NCI-H1105 treated with DMSO at 0.1 percent for 48 hours (cell line): ENCODE measurements at regions not wholly inside any gene's neighbourhood (a gene's known extent, or its start where the extent isn't known, plus 50 kb on each side); places are given as distances from the start of the nearest gene placed in this dataset.
"Not testable (repeated sequence)": the region's sequence is repeated elsewhere in the genome, so short reads cannot be mapped to it uniquely, and the experiment has no call there.

ENCODE experiments used
- DNase-seq: peaks from one replicate; lab custom pipeline; 2025; lab: John Stamatoyannopoulos, UW

GRCh38 chr4:24208691-24209090, 318.8 kb upstream of the PPARGC1A start:
- DNase-seq, result no peak

GRCh38 chr4:24204708-24205107, 314.9 kb upstream of the PPARGC1A start:
- DNase-seq, result not testable (repeated sequence)

GRCh38 chr4:24203926-24204325, 314.1 kb upstream of the PPARGC1A start:
- no peak for DNase-seq

- DNase-seq, result no peak
Measured at GRCh38 chr4:24202579-24202978, 312.7 kb upstream of the PPARGC1A start.

GRCh38 chr4:24197955-24198354, 308.1 kb upstream of the PPARGC1A start:
- DNase-seq, result no peak

GRCh38 chr4:24196785-24197184, 306.9 kb upstream of the PPARGC1A start:
- no peak for DNase-seq

- peak; percentile 18 for DNase-seq
Measured at GRCh38 chr4:24195991-24196736, 306.3 kb upstream of the PPARGC1A start.

- no peak for DNase-seq
Measured at GRCh38 chr4:24192018-24192641, 302.3 kb upstream of the PPARGC1A start.

GRCh38 chr4:24190761-24191695, 301.2 kb upstream of the PPARGC1A start:
- no peak for DNase-seq

GRCh38 chr4:24188459-24188858, 298.6 kb upstream of the PPARGC1A start:
- DNase-seq, result no peak

- DNase-seq, result no peak
Measured at GRCh38 chr4:24186466-24186865, 296.6 kb upstream of the PPARGC1A start.

GRCh38 chr4:24181005-24181404, 291.2 kb upstream of the PPARGC1A start:
- no peak for DNase-seq

- DNase-seq, result no peak
Measured at GRCh38 chr4:24180586-24180985, 290.7 kb upstream of the PPARGC1A start.

- no peak for DNase-seq
Measured at GRCh38 chr4:24179201-24179840, 289.5 kb upstream of the PPARGC1A start.

- DNase-seq, result not testable (repeated sequence)
Measured at GRCh38 chr4:24177443-24177842, 287.6 kb upstream of the PPARGC1A start.

GRCh38 chr4:24175707-24176106, 285.9 kb upstream of the PPARGC1A start:
- DNase-seq, result no peak

- no peak for DNase-seq
Measured at GRCh38 chr4:24174602-24175001, 284.8 kb upstream of the PPARGC1A start.

GRCh38 chr4:24172406-24172805, 282.6 kb upstream of the PPARGC1A start:
- DNase-seq, result no peak

GRCh38 chr4:24169956-24170355, 280.1 kb upstream of the PPARGC1A start:
- no peak for DNase-seq

- DNase-seq, result no peak
Measured at GRCh38 chr4:24168658-24169057, 278.8 kb upstream of the PPARGC1A start.

- DNase-seq, result no peak
Measured at GRCh38 chr4:24166501-24166900, 276.7 kb upstream of the PPARGC1A start.

- DNase-seq, result no peak
Measured at GRCh38 chr4:24164797-24165196, 274.9 kb upstream of the PPARGC1A start.
